Endometrial microvascular endothelial cells (primary cell): ENCODE measurements at regions not wholly inside any gene's neighbourhood (a gene's known extent, or its start where the extent isn't known, plus 50 kb on each side); places are given as distances from the start of the nearest gene placed in this dataset.
"Not testable (repeated sequence)": the region's sequence is repeated elsewhere in the genome, so short reads cannot be mapped to it uniquely, and the experiment has no call there.

Source experiments
- in situ Hi-C: cut with HindIII; loops from 2 replicates; pipeline ENCODE4 v1.10.0; 2017; ENCODE audit warnings: low sequenced_read_pairs, low pct_unique_long_range_greater_than_20kb; ENCODE audit errors: inconsistent ontology term

DNA sequence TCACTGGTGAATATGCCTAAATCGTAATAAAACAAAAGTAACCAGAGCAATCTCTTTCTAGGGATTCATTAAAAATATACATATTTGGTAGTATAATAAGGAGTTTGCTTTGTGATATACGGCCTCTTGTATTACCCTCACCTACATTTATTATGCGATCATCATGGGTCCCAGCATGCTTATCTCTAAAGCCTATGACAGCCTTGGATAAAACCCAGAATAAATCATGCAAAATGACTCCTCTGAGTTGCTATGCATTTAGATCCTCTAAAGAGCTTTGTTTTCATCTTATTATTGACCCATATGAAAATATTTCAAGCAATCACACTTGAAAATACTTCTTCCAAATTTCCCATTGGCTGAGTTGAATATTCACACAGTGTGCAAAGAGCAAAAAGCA, 432.3 kb downstream of the SUCLG1 start:
- in situ Hi-C loops, result no loop called here

DNA sequence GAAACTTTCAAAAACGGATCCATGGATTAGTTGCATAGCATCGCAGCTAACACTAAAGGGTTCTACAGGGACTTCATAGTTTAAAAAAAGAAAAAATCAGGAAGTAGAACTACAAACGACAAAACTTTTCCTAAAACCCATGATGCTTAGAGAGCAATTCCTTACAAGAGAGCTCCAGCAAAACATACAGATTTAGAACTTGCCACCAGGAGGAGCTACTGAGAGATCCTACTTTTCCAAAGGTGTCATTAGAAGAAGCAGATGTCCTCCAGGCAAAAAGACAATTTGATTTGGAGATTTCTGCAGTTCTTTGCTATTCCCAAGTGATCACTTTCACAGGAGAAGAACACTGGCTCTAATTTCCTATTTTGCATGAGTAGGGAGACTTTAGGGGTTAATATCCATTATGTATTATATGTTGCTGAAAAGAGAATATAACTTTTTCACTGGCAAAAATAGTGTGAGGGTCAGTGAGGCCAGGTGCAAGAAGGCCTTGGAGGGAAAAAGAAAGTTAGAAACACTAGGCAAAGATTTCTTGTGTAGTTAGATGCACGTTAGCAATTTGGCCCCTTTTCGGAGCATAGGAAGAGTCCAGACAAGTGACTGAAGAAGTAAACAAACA, 436.2 kb downstream of the SUCLG1 start:
- in situ Hi-C loops, result no loop called here

DNA sequence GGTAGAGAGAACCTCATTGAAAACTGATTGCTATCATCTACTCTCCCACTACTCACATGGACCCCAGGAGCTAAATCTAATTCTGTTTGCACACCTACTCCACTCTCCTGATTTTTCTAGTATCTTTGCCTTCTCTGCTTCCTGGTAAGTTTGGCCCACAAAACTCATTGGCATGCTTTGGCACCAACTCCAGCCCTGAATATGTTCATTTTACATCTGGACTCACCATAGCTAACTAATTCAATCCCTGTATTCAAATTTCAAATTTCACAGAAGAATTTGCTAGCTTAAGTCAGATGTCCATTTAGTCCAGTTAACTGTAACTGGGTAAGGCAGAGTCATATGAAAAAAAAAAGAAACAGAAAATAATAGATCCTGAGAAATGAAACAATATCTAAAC, 442.1 kb downstream of the SUCLG1 start:
- in situ Hi-C loops, result no loop called here

DNA sequence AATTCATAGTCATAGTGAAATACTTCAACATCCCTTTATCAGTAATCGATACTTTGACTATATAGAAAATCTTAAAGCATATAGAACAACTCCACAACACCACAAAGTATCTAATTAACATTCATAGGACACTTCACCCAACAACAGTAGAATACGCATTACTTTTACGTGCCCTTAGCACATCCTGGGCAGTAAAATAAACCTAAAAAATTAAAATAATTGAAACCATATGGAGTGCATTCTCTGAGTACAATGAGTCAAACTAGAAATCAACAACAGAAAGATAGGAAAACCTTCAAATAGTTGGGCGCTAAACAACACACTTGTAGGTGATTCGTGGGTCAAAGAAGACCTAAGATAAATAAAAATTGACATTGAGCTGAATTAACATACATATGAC, 442.9 kb downstream of the SUCLG1 start:
- in situ Hi-C loops, result no loop called here

DNA sequence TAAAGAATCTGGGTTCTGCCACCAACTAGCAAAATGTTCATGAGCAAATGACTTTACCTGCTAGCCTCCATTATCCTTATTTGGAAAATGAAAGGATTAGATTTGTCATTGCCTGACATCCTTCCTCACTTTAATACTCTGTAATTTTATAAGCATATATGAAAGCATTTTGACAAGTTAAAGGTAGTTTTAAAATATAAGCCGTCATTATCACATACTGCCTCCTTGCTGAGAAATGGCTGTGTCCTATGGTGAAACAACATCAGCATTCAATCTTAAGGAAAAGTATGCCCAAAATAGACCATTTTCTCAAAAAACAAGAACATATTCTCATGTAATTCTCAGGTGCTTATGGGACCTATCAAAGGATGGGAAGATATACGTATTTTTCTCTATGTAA, 461.2 kb downstream of the SUCLG1 start:
- in situ Hi-C loops, result no loop called here

DNA sequence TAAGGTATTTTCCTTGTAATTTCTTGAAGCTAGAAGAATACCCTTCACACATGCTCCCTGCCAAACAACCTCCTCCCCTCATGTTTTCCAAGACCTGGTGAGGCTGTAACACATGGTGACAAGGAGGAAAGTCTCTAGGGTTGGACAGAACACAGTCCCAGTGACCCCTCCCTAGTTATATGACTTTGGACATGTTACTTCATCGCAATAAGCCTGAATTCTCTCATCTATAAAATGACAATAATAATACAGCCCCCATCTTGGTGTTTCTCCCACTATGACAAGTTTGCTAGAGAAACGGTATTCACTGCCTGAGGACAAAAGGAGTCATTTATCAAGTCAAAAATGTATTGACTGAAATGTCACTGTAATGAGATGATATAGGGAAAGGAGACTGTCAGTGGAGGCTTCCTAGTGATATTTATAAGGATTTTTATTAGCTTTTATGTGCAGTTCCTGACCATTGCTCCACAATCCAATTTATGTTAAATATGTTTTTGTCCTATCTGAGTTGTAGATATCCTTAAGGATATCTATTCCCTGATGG, 464.4 kb downstream of the SUCLG1 start:
- in situ Hi-C loops, result no loop called here

DNA sequence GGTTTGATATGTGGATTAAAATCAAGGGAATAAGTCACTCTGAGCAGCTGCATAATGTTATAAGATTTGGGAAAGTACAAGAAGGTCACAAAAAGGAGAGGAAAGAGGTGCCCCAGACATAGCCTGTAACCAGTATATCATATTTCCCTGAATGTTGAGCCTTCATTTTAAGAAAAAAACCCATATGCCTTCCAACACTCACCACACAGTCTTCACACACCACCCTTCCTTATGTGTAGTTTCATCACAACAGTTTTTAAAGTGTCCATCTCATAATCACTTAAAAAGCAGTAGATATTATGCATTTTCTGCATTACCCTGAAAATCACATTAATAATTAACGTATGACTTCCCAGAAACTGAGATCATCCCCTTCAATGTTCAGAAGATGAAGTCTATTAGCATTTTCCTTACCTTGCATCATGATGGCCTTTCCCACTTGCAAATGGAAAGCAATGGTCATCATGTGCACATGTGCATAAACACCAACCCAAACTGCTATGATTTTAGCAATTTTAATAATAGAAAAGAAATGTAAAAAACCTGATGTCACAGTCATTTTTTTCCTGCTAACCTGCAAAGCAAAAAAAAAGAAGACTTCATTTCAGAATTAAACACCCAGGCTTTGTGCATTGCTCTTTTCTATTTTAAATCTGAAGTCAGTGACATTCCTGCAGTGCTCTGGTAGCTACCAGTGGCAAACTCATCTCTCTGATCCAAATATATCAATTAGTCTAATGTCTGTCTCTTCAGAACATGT, 465.0 kb downstream of the SUCLG1 start:
- in situ Hi-C loops, result no loop called here

DNA sequence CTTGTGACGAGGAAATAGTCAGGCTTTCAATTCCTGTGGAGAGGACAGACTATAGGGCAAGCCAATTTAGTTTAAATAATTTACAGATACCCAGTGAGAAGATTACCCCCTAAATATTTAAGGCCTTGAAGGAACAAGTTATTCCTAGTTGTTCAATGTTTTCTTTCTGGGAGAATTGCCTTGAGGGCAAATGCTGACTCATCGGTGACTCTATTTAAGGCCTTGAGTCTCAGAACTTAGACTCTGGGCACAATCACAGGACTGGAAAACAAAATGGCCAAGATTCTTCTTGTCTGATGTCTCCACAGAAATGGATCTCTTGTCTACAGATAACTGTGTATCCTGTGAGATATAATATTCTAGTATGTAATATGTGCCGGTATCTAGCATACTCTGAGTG, 467.1 kb downstream of the SUCLG1 start:
- in situ Hi-C loops, result no loop called here

DNA sequence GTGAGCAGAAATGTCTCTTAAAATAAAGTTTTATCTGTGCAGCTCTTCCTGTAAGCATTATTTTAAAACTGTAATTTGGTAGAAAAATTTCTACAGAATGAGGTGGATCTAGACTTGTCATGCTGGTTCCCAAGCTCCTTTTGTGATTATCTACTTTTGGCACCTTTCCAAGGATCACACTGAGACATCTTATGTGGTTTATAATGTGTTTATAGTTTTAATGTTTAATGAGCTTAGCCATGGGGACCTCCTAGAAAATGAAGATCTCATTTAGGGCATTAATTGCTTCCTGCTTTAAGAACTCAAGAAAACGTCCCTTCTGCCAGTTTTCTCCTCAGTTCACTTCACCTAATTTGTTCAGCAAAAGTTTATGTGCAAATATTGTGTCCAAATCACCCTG, 468.4 kb downstream of the SUCLG1 start:
- in situ Hi-C loops, result no loop called here

DNA sequence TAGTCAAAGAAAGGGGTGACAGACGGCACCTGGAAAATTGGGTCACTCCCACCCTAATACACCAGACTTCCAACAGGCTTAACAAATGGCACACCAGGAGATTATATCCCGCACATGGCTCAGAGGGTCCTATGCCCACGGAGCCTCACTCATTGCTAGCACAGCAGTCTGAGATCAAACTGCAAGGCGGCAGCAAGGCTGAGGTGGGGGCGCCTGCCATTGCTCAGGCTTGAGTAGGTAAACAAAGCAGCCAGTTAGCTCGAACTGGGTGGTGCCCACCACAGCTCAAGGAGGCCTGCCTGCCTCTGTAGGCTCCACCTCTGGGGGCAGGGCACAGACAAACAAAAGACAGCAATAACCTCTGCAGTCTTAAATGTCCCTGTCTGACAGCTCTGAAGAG, 482.5 kb downstream of the SUCLG1 start:
- in situ Hi-C loops, result not testable (repeated sequence)

DNA sequence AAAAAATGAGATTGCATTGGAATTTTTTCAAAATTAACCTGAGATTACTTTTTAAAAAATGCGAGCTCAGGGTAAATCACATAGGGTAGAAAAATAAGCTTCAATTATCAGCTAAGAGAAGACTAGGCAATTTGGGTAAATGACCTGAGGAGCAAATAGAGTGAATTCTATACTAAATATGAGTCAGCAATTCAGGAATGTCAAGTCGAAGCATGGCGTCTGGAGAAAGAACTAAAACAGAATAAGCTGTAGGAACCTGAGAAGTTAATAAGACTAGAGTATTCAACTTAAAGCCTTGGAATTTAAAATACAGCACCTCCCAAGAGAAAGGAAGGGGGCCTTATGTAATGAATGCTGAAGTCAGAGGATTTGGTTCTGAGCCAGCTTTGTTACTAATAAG, 487.0 kb downstream of the SUCLG1 start:
- in situ Hi-C loops, result no loop called here

DNA sequence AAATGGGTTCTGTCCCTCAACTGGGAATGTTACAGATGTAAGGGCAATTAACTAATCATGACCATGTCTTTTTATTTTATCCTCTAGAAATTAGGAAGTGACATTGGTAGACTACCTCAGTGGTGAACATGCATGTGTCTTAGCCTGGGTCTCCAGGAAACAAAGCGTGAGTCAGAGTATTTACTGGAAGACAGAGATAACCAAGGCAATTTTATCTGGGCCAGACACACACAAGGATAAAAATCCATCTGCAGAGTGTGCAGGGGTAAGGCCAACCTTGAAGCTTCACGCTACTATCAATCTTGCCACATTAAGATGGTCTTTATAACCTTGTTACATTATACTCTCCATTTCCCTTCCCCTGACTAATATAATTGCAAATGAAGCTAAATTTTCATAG, 487.5 kb downstream of the SUCLG1 start:
- in situ Hi-C loops, result no loop called here

DNA sequence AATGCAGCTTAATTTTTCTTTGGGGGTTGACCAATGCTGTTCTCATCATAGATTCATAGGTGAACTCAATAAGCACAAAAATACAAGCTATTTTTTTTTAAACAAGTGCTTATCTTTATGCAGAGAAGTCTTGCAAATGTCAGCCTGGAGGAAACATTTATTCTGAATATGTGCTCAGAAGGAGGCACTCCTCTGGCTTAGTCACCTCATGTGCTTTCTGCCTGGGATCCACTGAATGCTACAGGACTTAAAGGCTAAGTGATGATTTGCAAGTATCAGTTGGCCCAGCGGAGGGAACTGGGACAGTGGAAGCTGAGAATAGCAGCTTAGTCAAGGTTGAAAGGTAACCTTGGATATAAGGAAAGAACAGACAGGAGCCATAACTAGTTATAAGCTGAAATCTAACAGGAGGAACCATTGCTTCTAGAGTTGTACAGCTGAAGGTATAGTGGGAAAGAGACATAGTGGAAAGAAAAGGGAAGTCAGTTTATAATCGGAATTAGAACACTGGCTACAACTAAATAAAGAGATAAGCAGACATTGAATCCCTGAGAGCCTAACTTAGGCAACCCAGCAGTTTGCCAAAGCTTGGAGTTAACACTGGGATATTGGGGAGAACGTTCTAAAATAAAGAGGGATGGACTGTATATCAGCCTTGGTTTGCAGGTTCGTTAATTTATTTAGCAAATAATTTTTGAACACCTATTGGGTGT, 488.7 kb downstream of the SUCLG1 start:
- in situ Hi-C loops, result no loop called here

DNA sequence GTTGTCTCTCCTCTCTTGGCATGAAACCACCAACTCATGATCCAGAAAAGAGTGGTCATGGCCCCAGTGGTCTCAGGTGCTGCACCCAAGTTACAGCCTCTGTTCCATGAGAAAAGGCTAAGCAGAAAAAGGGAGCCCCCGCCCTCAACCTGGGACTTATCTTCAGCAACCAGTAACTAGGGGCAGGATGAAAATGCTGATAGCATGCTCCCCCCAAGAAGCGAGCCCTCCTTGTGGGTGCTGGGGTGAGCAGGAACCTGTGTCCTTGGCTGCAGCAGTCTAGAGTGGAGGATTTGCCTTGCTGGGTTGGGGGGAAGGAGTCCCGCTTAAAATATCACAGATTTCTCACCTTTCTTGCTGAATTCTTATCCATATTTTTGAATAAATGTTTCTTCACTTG, 490.0 kb downstream of the SUCLG1 start:
- in situ Hi-C loops, result no loop called here

DNA sequence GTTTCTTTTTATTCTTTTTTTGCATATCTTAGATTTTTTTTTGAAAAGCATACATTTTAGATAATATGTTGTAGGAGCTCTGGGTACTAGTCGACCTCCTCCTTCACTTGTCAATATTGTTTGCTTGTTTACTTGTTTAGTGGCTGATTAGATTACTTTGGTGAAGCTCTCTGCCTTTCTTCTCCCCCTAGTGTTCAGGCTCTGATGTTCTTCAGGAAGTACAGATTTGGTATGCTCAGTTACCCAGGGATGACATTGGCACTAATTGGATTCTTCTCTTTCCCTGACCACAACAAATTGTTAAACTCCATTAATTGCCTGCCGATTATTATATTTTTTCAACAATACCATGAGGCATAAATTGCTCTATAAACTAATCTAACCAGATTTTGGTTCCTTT, 491.2 kb downstream of the SUCLG1 start:
- in situ Hi-C loops, result no loop called here

DNA sequence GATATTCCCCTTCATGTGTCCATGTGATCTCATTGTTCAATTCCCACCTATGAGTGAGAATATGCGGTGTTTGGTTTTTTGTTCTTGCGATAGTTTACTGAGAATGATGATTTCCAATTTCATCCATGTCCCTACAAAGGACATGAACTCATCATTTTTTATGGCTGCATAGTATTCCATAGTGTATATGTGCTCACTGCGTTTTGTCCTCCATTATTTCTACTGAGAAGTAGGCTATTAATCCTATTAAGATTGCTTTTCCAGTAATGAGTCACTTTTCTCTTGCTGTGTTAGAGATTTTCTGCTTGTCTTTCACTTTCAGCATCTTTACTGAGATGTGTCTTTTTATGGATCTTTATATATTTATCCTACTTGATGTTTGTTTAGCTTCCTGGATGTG, 492.1 kb downstream of the SUCLG1 start:
- in situ Hi-C loops, result not testable (repeated sequence)

DNA sequence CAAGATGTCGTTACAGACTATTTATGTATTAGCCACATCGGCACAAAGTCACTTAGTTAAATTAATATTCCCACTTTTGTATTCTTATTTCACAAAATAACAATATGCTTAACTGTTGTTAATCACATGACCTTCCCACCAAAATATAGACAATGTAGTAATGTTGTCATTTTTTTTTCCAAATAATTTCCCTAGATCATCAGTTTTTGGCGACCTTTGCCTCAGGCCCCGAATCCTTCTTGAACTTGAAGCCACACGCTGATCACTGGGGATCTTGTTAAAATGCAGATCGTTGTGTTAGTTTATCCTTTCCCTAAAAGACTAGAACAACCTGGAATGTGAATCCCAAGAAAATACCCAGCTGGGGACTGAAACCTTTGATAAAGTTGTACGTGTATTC, 497.6 kb downstream of the SUCLG1 start:
- in situ Hi-C loops, result no loop called here

DNA sequence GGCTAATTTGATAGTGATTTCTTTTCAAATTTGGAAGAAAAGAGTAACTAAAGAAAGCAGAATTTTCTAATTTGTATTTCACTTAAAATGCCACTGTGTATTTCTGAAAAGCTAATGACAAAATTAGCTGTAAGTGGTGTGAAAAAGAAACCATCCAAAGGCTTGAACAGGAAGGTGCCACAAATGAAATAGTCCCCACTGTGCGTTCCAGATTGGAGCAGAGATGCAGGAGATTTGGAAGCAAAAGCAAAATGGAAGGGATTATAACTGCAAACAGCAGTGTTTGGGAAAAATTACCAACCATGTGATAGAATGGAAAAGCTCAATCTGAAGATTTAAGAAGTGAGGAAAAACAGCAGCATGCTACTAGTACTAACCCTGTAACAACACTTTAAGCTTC, 498.7 kb downstream of the SUCLG1 start:
- in situ Hi-C loops, result no loop called here

DNA sequence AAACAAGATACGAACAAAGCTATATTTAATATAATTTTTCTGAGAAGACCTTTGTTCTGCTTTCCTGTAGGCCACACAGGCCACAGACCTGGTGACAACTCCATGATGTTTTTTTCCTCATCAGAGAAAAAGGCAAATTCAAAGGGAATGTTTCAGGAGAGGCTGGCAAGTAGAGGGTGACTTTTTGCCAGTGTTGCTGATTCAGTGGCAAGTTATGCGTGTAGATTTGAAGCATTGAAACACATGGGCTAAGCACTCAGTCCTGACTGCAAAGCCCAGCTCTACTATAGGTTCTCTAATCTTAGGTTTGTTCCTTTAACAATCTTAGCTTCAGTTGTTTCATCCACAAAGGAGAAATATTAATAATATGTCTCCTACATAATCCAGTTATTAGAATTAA, 499.8 kb downstream of the SUCLG1 start:
- in situ Hi-C loops, result no loop called here

DNA sequence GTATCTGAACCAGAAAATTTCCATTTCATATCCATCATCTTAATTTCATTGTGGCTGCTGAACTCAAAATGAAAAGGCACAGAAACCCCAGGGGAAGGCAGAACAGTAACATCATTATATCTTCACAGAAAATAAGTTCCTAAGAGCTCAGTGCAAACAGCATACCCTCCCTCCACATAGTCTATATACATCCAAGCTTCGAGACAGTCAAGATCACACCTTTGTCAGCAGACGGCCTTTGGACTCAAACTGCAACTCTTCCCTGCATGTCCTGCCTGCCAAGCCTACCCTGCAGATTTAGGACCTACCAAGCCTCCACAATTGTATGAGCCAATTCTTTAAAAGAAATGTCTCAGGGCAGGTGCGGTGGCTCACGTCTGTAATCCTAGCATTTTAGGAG, 502.1 kb downstream of the SUCLG1 start:
- in situ Hi-C loops, result no loop called here
